ENCODE measurements at regions not wholly inside any gene's neighbourhood (a gene's known extent, or its start where the extent isn't known, plus 50 kb on each side); places are given as distances from the start of the nearest gene placed in this dataset.
"Not testable (repeated sequence)": the region's sequence is repeated elsewhere in the genome, so short reads cannot be mapped to it uniquely, and the experiment has no call there.

DNA sequence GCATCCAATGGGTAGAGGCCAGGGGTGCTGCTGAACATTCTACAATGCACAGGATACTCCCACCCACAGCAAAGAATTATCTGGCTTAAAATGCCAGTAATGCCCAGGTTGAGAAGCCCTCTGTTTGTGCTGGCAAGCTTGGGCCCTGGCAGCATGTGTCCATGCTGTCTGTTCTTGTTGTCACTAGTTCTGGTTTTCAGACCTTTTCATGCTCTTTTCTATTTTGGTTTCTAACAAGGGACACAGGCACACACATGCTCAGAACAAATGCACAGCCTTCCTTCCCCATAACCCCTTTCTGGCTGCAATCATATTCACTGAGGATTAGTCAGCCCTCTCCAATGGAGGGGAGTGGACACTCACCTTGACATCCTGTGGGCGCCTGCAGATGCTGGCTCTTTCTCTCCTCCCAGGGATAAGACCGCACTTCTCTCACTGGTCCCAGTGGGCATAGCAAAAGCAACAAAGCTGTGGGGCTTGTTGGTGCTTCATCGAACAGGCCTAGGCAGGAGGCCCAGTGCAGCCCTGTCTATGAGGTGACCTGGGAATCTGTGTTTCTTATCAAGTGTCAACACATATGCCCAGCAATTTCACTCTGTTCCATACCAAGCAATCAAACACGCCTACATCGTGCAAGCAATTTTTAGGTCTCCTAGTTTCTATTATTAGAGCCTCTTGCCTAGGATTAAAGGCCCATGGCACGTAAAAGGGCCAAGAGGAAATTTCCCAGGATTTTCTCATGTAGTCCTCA, 271.1 kb upstream of the CCL2 start:
- FAIRE-seq: no peak

DNA sequence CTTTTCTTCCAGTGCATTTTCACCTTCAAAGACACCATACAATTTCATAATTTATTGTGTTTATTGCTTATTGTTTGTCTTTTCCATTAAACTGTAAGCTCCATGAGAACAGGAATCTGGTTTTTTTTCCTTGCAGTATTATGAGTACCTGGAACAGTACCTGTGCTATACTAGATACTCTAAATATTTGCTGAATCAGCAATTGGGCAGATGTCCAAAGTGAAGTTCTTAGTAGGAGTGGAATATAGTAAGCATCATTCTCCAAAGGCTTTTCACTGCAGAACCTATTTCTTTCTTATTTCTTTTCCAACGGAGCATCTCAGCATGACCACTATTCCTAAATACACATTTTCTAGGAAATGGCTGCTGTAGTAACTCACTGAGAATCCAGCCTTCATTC, 269.0 kb upstream of the CCL2 start:
- FAIRE-seq: no peak

DNA sequence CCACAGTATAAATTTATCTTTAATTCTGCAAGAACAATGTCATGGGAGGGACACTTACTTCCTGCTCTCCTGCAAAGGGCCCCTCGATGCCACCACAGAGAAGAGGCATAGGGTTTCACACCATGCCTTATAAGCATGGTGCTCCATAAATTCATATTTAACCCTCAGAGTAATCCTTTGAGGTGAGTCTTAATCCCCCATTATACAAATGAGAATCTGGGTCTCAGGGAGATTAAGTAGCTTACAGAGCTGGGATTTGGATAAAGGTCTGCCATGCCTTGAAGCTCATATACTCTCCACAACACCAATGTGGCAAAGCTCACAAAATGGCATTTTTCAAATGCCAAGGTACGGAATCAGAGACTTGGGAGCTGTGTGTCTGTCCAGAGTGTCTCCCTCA, 268.5 kb upstream of the CCL2 start:
- no peak for FAIRE-seq

DNA sequence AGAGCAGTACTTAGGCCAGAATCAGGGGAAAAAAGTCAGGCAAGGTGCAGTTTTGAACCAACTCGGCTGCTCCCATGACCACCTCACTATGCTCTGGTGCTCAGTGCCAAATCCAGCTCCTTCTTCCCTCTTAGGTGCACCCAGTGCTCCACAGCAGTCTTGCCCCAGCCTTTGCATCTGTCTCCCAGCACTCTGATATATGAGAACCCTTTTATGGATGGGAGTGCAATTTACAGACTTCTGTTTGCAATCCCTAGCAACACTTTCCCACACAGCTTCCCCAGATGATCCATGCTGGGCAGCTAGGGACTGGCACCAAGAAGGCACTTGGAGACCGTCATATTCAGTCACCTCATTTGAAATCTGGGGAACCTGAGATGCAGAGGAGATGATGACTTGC, 267.9 kb upstream of the CCL2 start:
- FAIRE-seq: no peak

DNA sequence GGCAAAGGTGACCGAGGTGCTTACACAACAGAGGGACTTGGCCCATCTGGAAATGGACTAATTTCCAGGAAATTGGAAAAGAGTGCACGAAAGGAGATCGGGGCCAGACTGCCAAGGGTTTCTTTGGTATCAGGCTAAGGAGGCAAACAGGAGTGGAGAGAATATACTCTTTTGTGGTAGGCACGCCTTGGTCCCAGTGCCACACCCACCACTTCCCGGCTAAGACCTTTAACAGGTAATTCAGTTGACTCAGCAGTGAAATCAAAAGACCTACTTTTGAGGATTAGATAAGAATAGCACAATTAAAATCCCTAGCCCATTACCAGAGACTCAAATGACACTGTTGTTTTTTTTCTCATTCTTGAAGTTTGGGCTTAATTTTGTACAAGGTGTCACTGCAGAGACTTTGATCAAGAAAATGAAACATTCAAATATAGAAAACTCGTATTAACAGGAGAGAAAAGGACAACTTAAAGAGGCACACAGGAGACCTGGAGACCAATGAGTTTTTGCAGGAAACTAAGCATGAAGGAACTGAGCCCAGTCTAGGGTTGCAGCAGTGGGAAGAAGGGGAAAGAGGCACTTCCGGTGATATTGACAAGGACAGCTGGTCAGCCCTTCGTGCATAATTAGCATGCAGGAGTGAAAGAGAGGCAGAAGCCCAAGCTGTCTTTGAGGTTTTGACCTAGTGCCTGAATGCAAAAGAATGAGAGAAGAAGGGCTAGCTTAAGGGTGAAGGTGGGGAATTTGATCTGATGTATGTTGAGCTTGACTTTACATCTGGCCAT, 265.5 kb upstream of the CCL2 start:
- no peak for FAIRE-seq

DNA sequence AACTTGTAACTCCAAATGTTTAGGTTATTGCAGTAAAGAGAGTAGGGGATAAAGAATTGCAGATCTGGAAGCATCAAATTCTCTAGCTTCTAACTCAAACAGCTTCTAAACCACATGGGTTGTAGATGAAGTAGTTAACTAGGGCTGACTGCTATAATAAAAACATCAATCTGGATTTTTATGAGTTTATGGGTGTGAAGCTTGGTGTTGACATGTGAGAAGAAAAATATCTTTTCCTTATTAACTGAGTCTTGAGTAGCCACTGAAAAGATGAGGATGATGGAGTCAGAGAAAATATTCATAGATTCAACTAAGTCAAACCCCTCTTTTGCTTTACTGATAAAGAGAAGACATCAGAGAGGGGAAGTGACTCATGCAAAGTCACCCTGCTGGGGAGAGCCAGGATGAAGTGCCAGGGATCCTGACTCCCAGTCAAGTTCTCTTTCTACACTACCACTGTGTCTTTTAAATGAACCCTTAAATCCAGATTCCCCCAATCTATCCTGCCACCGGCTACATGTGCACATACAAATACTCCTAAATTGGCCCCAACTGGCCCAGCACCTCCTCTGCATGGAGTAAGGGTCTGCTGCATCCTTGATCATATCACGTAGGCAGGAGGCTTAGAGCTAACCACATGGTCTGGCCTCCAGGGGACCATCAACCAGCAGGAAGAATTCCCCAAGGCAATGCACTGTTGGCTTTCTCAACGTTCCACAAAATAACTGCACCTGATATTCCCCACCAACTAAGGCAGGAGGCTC, 264.0 kb upstream of the CCL2 start:
- FAIRE-seq: no peak

DNA sequence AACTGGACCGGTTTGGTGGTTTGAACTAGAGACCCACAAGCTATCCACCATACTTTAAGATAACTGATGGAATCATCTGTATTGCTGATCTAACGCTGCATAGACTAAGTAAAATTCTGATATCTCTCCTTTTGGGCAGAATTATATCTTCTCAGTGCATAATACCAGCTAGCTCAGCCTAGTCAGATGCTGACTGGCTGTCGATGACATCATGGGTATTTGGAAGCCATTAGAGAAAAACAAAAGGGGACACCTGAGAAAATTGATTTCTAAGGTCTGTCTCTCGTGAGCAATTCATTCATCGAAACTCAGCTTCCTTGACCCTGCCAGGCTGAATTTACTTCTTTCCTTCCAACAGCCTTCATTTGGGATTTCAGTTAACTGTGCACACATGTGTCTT, 263.0 kb upstream of the CCL2 start:
- no peak for FAIRE-seq

DNA sequence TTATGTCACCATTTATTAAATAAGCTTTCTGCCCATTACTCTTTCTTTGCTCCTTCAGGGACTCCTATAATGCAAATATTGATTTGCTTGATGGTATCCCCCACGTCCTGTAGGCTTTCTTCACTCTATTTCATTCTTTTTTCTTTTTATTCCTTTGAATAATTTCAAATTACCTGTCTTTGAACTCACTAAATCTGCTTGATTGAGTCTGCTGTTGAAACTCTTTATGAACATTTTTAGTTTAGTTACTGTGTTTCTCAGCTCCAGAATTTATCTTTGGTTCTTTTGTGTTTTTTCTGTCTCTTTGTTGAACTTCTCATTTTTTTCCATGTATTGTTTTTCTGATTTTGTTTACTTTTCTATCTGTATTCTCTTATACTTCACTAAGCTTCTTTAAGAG, 254.4 kb upstream of the CCL2 start:
- FAIRE-seq: no peak

DNA sequence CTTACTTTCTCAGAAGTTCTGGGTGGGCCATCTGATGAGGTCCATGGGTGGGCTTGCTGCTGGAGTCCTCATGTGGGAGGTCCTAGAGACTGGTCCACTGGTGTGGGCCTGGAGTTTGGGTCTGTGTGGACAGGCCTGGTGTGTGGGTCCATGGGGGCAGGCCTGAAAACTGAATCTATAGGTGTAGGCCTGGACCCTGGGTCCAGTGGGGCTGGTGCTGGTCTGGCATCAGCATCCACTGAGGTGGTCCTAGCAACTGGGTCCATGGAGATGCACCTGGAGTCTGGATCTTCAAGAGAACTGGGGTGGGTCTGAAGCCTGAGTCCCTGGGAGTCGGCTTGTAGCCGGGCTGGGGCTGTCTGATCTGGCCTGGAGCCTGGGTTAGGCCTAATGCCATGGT, 253.8 kb upstream of the CCL2 start:
- no peak for FAIRE-seq

DNA sequence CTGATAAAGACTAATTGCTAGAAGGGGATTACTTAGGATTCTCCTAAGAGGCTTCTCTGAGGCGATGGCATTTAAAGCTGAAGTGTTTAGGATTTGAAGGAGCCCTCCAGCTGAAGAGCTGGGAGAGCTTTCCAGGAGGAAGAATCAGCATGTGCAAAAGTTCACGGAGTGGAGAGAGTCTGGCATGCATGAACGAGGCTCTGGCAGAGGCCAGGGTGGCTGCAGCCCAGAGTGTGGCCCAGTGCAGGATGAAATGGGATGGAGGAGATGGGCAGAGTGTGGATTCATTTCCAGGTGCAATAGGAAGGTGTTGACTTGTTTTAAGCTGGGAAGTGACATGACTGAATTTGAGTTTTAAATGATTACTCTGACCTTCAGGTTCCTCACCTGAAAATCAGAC, 249.0 kb upstream of the CCL2 start:
- FAIRE-seq: no peak

DNA sequence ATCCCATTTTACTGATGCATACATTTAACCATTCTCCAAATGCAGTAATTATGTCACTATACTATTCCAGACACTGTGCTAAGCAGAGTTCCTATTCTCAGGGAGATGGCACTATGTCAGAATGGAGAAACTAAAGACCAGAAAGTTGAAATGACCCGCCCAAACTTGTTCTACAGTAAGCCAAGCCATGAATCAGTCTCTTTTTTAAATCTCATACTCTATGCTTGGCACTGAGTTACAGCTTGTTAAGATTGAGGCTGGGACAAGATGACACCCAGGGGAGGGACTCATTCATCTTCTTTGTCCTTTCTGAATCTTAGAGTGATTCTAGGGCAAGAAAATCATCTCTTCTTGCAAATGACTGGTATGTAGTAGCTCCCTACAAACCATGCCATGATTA, 247.0 kb upstream of the CCL2 start:
- no peak for FAIRE-seq

DNA sequence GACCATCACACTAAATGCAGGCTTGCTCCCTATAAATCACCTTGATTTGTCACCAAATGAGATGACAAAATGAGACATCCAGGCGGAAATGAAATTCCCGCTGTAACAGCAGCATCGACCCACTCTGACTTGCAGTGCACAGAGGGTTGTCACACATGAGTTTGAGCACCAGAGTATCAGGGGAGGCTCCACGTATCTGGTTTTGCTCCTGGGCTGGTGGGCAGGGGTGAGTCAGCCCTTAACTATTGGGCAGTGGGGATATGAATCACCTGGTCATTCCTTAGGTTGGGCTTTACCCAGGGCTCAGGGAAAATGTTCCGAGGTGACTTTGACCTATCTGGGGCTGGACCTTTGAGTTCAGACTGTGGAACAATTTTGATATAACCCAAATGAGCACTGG, 245.2 kb upstream of the CCL2 start:
- no peak for FAIRE-seq

DNA sequence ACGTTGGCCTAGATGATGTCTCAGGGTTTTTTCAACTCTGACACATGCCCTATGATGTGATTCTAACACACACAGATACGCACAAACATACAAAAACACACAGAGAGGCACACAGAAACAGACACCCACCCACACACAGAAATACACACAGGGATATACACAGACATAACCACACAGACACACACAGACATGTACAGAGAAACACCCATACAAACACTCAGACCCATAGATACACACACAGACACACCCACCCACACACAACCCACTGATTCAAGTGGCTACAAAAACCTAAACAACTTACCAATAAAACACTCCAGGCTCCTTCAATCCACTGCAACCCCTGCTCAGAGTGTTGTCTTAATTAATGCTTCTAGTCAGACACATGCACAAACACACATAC, 244.6 kb upstream of the CCL2 start:
- FAIRE-seq: no peak

DNA sequence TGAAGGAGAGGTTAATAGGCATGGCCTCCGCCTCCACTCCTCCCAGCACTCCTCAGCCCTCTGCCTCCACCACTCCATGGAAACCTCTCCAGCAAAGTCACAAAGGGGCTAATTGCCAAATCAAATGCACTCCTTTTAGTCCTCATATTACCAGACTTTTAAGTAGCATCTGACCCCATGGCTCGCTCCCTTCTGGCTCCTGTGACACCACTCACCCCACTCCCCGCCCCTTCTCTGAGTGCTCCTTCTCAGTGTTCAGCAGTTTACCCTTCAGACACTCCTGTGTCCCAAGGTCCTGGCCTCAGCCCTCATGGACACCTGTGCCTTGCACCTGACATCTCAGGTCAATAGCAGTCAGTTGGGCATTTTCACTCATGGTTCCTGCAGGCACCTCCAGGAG, 243.5 kb upstream of the CCL2 start:
- no peak for FAIRE-seq

DNA sequence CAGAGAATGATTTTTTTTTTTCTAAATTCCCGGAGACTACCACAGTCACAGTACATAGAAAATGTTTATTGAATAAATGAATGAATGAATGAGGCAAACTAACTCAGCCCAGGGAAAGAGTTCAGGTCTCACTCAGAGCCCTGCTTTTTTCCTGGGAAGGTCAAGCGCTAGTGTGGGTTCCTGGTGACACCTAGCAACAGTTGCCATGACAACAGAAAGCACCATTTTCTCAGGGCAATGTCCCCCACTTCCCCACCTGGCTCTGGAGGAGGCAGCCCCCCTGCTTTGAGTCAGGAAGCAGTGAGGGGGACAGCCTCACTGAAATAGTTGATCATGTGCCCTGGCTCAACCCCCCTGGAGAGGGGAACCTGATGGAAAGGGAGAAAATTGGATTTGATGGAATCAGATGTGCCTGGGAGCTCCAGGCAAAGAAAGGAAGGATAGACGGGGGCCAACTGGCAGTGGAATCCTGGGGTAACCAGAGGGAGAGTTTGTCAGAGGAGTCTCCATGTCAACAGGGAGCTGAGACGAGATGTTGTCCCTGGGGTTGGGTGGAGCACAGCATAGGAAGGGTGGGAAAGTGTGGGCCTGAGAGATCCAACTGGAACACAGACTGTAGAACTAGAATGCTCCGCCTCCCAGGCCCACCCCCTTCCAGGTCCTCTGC, 242.2 kb upstream of the CCL2 start:
- FAIRE-seq: no peak

DNA sequence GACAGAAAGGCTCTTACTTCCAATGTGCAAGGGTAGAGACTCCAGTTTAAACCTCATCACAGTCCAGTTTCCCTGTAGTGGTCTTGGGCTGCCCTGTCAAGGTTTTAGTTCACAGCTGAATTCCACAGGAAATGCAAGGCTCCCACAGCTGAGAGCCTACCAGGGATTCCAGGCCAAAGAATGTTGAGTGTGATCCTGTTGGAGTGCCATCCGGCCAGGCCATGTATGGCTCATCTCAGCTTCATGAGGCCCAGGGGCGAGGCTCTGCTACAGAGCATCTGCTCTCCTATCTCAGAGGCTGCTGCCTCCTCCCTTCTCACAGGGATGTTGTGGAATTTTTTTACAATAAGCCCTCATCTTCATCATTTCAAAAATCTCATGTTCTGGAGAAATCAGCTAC, 239.8 kb upstream of the CCL2 start:
- FAIRE-seq: no peak

DNA sequence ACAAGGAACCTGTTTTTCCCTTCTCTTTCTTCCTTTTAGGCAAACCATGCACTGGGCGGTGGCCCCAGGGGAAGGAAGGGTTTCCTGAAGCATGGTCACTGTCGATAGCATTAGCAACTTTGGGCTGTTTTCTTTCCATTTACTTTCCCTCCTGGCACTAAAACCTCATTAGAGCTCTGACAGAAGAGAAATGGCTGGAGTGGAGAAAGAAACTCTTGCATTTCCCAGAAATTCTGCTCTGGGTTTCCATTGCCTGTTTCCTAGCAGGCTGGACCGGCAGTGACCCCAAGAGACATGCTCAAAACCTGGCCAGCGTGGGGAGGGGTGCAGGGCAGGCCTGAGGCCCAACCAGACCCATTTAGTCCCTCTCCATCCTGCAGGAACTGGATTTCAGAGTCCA, 230.7 kb upstream of the CCL2 start:
- no peak for FAIRE-seq

DNA sequence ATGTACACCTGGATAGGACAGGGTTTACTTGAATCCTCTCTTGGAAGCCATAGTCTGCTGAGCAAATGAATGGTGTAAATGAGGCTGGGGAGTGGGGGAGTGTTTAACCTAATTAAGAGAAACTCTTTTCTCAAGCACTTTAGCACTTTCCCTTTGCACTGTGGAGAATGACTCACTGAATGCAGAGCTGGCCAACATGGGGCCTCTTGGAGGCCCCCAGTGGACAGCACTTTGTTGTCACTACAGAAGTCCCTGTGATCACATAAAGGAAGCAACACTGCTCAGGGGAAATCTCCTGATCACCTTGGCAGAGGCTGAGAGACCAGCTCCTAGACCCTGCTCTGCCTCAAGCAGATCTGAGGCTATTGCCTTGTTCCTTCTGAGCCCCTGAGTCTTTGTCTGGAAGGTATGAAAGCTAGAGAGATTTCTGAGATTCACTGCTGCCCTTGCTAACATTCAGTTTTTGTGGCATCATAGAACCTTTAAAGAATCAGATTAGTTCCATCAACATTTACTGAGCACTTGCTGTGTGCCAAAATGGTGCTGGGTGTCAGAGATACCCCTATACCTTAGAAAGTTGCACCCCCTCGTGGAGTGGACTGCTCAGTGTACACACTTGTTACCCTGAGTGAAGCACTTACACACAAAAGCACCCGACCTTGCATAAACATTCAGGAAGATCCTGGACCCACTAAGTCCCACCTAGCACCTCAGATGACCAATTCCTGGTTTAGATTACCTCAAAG, 230.1 kb upstream of the CCL2 start:
- no peak for FAIRE-seq

DNA sequence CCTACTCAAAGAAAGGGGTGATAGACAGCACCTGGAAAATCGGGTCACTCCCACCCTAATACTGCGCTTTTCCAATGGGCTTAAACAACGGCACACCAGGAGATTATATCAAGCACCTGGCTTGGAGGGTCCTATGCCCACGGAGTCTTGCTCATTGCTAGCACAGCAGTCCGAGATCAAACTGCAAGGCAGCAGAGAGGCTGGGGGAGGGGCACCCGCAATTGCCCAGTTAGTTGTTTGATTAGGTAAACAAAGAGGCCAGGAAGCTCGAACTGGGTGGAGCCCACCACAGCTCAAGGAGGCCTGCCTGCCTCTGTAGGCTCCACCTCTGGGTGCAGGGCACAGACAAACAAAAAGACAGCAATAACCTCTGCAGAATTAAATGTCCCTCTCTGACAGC, 224.5 kb upstream of the CCL2 start:
- not testable (repeated sequence) for FAIRE-seq

DNA sequence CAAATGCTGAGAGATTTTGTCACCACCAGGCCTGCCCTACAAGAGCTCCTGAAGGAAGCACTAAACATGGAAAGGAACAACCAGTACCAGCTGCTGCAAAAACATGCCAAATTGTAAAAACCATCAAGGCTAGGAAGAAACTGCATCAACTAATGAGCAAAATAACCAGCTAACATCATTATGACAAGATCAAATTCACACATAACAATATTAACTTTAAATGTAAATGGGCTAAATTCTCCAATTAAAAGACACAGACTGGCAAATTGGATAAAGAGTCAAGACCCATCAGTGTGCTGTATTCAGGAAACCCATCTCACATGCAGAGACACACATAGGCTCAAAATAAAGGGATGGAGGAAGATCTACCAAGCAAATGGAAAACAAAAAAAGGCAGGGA, 222.8 kb upstream of the CCL2 start:
- FAIRE-seq: not testable (repeated sequence)

DNA sequence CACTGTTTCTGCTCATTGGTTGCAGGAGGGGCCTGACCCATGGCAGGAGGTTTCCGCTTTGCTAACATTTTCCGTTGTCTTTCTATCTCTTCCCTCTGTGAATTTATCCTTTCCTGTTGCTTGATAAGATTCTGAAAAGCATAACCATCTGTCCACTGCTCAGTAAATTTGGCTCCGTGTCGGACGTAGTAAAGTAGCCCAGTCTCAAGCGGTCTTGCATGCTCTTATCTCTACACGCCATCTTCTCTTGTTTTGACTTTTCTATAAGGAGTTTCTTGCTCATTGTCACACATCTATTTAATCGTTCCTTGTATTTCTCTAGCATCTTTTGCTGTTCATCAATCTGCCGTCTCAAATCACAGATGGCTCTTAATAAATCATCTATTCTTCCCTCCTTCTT, 216.3 kb upstream of the CCL2 start:
- FAIRE-seq: not testable (repeated sequence)

DNA sequence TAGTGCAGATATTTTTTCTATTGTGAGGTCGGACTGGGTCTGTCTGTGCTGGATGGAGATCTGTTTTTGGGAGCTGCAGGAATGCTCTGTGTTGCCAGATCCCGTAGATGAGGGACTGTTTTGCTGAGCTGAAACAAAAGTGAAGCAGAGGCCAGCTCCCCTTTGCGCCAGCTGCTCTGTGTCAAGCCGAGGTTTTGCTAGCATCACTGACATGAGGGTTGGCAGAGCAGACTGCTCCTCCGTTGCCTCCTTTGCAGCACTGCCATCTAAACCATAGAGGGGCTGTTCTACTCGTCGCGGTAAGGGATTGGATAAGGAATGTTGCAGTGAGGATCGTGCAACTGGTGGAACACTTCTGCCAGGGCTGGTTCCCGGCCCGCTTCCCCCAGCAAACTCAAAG, 215.9 kb upstream of the CCL2 start:
- FAIRE-seq: not testable (repeated sequence)
